GM23338 (cell line): ENCODE measurements at regions not wholly inside any gene's neighbourhood (a gene's known extent, or its start where the extent isn't known, plus 50 kb on each side); places are given as distances from the start of the nearest gene placed in this dataset.

ENCODE experiments used
- CTCF ChIP-seq, 2 experiments: fragments of 200-600 bp in 1 of 2; sonication (generic) in 1 of 2; conservative IDR thresholded peaks; 2 replicates each; pipeline versions ENCODE4 v1.5.1 to v1.6.1; 2016 to 2017; ENCODE audit warnings: antibody characterized with exemption in 2 of 2, low read depth in 2 of 2, mild to moderate bottlenecking in 2 of 2, moderate library complexity in 1 of 2
- EZH2 ChIP-seq: fragments of 200-600 bp; sonication (generic); IDR thresholded peaks from one replicate; pipeline ENCODE4 v1.8.0; 2017; ENCODE audit warnings: antibody characterized with exemption, mild to moderate bottlenecking, low read depth; ENCODE audit not compliant: unreplicated experiment
- EZH2phosphoT487 ChIP-seq: fragments of 200-600 bp; sonication (generic); IDR thresholded peaks from one replicate; pipeline ENCODE4 v1.8.1; 2018; ENCODE audit warnings: antibody characterized with exemption; ENCODE audit not compliant: unreplicated experiment
- JUNB ChIP-seq: IDR thresholded peaks from one replicate; pipeline ENCODE4 v1.6.1; 2016; ENCODE audit warnings: antibody characterized with exemption; ENCODE audit not compliant: unreplicated experiment
- POLR2AphosphoS5 ChIP-seq: IDR thresholded peaks from 2 replicates; pipeline ENCODE4 v1.6.1; 2016; ENCODE audit warnings: antibody characterized with exemption, low read depth
- ZNF462 ChIP-seq: fragments of 250-450 bp; sonication (Bioruptor Pico); IDR thresholded peaks from 2 replicates; pipeline ENCODE4 v1.5.0; 2020; ENCODE audit warnings: mild to moderate bottlenecking, moderate library complexity

- TF ChIP-seq CTCF (conservative IDR thresholded peaks at IDR 0.05; ENCODE audit: low read depth in 2 of 2) (no peak), EZH2phosphoT487 (no peak), EZH2 (no peak), POLR2AphosphoS5 (no peak), JUNB (no peak), ZNF462 (CRISPR knock-in tag) (no peak)
These were observed 180.5 kb upstream of the HMGA2 start for GRCh38 chr12:65643595-65644386.
